ENCODE measurements at regions not wholly inside any gene's neighbourhood (a gene's known extent, or its start where the extent isn't known, plus 50 kb on each side); places are given as distances from the start of the nearest gene placed in this dataset.

GRCh38 chr6:138550346-138550767, 51.1 kb upstream of the NHSL1 start:
- no peak for DNase-seq (ENCODE audit: low read depth in 2 of 2)

DNA sequence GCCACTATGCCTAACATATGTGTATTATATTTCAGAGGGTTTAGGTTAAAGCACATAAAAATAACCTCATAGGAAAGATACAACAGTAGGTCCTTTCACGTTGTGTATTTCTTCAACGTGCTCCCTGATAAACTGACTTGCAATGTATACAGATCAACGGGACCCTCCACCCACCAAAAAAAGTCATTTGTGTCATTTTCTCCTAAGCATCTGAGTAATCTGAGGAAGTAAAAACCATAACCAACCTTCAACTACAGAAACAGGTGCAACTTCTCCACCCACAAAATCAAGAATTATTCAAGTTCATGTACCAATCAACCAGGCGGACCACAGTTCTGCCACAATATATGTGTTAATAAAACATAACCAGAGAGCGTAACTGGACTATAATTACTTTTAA, 54.9 kb upstream of the NHSL1 start:
- DNase-seq (ENCODE audit: low read depth in 2 of 2): no peak

GRCh38 chr6:138555421-138555988, 56.2 kb upstream of the NHSL1 start:
- DNase-seq (ENCODE audit: low read depth in 2 of 2): no peak

- DNase-seq (ENCODE audit: low read depth in 2 of 2): no peak
Measured at GRCh38 chr6:138557147-138557546, 57.9 kb upstream of the NHSL1 start.

DNA sequence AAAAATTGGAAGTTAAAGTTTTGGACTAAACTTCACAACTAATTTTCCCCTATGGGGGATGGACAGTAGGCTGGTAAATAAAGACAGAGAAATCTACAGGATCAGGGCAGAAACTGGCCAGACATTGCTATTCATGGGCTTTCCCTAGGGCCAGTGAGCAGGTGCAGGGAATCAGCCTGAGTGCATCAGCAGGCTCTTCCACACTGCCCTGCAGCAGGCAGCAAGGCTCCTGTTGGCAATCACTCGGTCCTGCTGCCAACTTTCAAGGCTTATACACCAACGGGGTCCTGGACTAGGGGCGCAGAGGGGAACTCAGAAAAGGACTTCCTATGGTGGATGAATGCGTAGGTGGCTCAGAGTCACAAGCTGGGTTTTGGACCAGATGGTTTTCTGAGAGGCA, 59.8 kb upstream of the NHSL1 start:
- no peak for DNase-seq (ENCODE audit: low read depth in 2 of 2)

DNA sequence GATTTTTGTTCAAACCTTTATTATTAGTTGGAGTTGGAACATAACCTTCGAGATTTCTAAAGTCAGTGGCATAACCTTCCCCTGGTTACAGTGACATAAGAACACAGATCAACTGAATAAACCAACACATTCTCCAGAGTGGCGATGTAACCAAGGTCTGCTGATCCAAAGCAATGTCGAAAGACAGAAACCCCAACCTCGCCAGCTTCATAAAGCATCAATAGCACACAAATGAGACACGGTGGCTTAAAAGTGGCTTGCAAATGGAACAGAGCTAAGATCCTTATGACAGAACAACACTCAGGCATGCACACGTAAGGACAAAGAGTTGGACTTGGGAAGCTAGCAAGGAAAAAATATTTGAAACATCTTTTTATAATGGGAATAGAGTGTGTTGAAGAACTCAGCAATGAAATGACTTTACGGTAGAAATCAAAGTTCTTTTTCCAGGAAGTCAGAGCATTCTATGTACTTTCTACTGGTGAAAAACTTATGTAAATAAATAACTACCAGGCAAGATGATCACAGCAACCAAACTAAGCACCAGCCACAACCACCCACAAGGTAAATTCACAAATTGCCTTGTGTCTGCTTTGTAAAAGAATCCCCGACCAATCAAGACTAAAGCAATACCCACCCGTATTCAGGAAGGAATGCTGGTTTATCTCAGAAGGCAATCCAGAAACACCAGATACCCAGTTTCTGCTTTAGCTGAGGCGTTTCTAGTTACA, 61.0 kb upstream of the NHSL1 start:
- DNase-seq (ENCODE audit: low read depth in 2 of 2): no peak

DNA sequence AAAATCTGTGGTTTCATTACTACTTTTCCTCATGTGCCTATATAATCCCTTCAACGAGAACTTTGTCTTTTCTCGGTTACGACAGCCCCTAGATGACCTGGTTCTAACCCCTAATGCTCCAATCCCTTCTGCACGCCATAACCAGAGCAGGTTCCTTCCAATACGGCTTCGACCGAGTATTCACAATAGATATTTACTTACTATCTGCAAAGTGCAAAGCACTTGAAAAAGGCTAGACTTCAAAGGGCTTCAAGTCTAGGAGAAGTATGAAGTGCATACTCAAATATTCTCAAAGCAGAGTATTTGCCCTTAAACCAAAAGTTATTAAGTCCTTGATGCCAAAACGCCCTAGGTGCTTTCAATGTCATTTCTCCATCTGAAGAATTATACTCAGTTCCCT, 63.4 kb upstream of the NHSL1 start:
- no peak for DNase-seq (ENCODE audit: low read depth in 2 of 2)

- no peak for DNase-seq (ENCODE audit: low read depth in 2 of 2)
Measured at GRCh38 chr6:138563231-138563630, 63.9 kb upstream of the NHSL1 start.

DNA sequence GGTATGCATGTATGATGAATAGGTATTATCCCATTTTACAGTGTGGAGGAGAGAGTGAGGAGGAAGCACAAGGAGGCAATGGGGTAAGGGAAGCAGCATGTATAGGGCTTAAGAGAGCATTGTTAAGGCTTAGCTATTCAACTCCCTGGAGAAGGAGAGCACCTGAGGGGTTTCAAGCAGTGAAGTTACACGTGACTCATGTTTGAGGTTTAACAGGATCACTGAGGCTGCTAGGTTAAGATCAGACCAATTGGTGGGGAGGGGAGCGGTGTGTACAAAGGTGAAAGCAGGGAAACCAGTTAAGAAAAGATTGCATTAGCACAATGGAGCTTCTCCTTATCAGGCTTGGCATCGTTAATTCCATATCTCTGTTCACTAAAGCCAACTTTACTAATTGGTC, 64.4 kb upstream of the NHSL1 start:
- DNase-seq (ENCODE audit: low read depth in 2 of 2): no peak

DNA sequence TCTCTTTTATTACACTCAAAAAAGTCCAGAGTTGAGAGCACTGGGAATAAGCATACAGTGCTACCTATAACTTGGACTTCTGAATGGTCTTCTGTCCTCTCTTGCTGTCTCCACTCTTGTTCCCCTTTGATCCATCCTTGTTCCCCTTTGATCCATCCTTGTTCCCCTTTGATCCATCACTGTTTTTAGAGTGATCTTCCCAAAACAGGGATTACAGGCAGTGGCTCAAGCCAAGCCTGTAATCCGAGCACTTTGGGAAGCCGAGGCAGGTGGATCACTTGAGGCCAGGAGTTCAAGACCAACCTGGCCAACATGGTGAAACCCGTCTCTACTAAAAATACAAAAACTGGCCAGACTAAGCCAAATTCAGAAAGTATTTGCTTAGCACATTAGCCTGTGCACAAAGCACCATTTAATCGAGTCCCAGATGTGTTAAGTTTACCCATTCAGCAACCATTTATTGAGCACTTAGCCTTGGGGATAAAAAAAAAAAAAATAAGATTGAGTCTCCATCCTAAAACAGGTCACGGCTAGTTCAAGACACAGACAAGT, 65.0 kb upstream of the NHSL1 start:
- no peak for DNase-seq (ENCODE audit: low read depth in 2 of 2)

- no peak for DNase-seq (ENCODE audit: low read depth in 2 of 2)
Measured at GRCh38 chr6:138567052-138567451, 67.8 kb upstream of the NHSL1 start.

- no peak for DNase-seq (ENCODE audit: low read depth in 2 of 2)
Measured at GRCh38 chr6:138568997-138569396, 69.7 kb upstream of the NHSL1 start.

- DNase-seq (ENCODE audit: low read depth in 2 of 2): no peak
Measured at GRCh38 chr6:138569554-138569953, 70.3 kb upstream of the NHSL1 start.

- DNase-seq (ENCODE audit: low read depth in 2 of 2): no peak
Measured at GRCh38 chr6:138569970-138570724, 70.9 kb upstream of the NHSL1 start.

GRCh38 chr6:138570725-138571029, 71.4 kb upstream of the NHSL1 start:
- DNase-seq (ENCODE audit: low read depth in 2 of 2): no peak

GRCh38 chr6:138571181-138571580, 71.9 kb upstream of the NHSL1 start:
- no peak for DNase-seq (ENCODE audit: low read depth in 2 of 2)

GRCh38 chr6:138571585-138572166, 72.4 kb upstream of the NHSL1 start:
- DNase-seq (ENCODE audit: low read depth in 2 of 2): no peak

- DNase-seq (ENCODE audit: low read depth in 2 of 2): no peak
Measured at GRCh38 chr6:138572167-138572875, 73.0 kb upstream of the NHSL1 start.

DNA sequence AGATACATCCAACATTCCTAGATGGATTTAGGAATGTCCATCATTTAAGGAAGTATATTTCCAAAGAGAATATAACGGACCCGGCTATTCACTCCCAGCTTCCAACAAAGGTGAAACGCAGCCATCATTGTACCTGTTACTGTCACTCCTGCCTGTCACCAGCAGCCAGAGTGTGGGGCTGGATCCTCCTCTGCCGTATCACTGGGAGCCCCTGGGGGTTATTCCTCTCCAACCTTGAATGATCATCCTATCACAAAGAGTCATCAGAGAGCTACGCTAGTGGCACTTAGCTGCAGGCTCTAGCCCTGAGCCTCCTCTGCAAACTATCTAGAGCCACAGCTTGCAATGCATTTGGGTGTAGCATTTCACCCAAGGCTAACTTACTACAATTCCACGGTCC, 73.6 kb upstream of the NHSL1 start:
- DNase-seq (ENCODE audit: low read depth in 2 of 2): no peak

DNA sequence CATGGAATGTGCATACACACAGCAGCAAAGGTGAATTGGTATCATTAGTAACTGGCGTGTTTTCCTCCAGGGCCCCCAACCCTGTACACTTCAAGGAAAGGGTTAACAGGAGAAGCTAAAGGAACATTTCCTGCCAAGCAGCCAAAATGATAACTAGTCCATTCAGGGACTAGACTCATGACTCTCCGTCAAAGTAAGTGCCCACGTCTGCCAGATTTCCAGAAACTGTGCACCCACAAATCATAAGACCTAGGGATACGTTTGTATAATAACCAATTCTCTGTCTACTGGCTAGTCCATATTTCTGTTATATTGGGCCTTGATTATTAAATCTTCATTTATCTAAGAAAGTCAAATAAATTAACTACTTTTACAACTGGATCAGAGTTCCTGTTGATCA, 76.0 kb upstream of the NHSL1 start:
- DNase-seq (ENCODE audit: low read depth in 2 of 2): no peak

DNA sequence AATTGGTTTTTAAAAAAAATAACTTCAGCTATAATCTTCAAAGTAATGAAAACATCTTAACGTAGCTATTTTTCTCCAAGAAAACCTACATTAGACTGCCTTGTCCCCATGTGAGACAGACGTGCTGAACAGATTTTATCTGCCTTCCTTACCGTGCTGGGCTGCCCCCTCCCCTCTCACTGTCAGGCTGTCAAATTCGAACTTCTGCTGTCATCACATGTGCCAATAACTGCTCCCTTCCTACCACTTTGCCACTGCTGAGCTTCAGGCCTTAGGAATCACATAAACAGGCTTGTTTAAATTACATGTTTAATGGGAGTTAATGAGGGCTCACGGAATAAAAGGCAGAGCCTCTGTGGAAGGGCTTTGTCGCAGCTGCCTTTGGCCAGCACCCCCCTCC, 77.0 kb upstream of the NHSL1 start:
- no peak for DNase-seq (ENCODE audit: low read depth in 2 of 2)

Measured in stimulated activated CD8-positive, alpha-beta memory T cell treated with anti-CD3 and anti-CD28 coated beads, Interleukin-7, amount 100 ng/mL, for 4 hours (primary cell).